GM12865 (cell line): ENCODE measurements at regions not wholly inside any gene's neighbourhood (a gene's known extent, or its start where the extent isn't known, plus 50 kb on each side); places are given as distances from the start of the nearest gene placed in this dataset.
"Not testable (repeated sequence)": the region's sequence is repeated elsewhere in the genome, so short reads cannot be mapped to it uniquely, and the experiment has no call there.

ENCODE experiments used
- DNase-seq: peaks from one replicate; pipeline ENCODE4 v3.0.0; 2010; ENCODE audit warnings: low read depth
- H3K4me3 ChIP-seq: 2 replicates; pipeline ENCODE4 v1.5.1; 2011; ENCODE audit warnings: mild to moderate bottlenecking, low read depth, low read length, control low read depth
- TF ChIP-seq, protein P1 (sequence below): IDR thresholded peaks from 2 replicates; pipeline ENCODE4 v1.5.1; 2011; ENCODE audit warnings: low read length, control low read depth, low read depth, inconsistent platforms; ENCODE audit not compliant: insufficient read depth; ENCODE audit errors: missing control alignments

DNA sequence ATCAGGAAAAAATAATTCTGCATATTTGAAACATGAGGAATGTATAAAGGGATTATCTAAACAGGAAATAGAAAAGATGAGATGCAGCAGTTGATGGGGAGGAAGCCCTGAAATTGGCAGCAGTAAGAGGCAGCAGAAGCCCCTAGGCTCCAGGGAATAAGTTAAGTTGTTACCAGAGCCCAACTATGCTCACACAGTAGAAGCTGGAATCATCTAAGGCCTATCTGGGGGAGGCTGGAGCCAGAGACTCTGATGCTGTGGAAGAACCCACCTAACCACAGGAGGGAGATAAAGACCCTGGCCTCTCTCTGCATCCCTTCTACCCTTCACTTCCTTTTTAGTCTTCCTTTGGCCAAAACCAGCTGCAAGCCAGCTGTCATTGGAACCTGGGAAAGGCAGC lies 519.7 kb downstream of the DIPK2A start:
- TF ChIP-seq, protein P1, sequence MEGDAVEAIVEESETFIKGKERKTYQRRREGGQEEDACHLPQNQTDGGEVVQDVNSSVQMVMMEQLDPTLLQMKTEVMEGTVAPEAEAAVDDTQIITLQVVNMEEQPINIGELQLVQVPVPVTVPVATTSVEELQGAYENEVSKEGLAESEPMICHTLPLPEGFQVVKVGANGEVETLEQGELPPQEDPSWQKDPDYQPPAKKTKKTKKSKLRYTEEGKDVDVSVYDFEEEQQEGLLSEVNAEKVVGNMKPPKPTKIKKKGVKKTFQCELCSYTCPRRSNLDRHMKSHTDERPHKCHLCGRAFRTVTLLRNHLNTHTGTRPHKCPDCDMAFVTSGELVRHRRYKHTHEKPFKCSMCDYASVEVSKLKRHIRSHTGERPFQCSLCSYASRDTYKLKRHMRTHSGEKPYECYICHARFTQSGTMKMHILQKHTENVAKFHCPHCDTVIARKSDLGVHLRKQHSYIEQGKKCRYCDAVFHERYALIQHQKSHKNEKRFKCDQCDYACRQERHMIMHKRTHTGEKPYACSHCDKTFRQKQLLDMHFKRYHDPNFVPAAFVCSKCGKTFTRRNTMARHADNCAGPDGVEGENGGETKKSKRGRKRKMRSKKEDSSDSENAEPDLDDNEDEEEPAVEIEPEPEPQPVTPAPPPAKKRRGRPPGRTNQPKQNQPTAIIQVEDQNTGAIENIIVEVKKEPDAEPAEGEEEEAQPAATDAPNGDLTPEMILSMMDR: no peak
- H3K4me3 ChIP-seq: no peak overlapping the region
- DNase-seq: no peak

DNA sequence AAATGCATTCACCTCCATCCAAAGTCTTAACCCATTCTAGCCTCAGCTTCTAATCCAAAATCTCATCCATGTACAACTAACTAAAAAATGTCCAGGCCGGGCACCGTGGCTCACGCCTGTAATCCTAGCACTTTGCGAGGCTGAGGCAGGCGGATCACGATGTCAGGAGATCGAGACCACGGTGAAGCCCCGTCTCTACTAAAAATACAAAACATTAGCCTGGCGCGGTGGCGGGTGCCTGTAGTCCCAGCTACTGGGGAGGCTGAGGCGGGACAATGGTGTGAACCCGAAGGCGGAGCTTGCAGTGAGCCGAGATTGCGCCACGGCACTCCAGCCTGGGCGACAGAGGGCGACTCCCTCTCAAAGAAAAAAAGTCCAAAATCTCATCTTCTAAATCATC lies 523.0 kb downstream of the DIPK2A start:
- H3K4me3 ChIP-seq, DNase-seq: not testable (repeated sequence)

DNA sequence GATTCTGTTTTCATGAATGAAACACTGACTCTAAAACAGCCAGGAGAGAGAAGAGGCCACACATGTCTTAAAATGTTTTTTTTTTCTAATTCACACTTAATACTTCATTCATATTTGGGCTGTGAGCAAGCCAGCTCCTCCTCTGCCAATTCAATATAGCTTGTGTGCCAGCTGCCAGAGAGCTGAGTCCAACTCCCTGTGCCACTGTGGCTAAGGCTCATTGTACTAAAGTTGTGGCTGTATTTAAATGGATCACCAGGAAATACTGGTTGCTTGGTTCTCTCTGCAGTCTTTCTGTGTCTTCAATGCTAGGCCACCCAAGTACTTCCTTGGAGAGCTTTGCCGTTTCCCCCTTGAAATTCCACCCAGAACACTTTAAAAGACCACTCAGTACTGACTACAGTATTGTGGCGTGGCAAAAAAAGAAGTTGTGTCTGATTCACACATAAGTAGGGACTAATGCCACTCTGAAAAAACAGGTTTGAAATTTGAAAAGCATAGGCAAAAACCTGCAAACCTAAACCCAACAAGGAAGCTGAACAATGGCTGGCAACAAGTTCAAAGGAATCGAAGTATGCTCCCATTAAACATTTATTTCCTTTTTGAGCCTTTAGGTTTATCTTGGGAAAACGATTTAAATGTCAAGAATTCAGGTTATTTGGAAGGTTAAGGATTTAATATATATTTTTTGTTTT lies 524.7 kb downstream of the DIPK2A start:
- no peak for DNase-seq
- TF ChIP-seq, protein P1: no peak
- H3K4me3 ChIP-seq: no peak overlapping the region

DNA sequence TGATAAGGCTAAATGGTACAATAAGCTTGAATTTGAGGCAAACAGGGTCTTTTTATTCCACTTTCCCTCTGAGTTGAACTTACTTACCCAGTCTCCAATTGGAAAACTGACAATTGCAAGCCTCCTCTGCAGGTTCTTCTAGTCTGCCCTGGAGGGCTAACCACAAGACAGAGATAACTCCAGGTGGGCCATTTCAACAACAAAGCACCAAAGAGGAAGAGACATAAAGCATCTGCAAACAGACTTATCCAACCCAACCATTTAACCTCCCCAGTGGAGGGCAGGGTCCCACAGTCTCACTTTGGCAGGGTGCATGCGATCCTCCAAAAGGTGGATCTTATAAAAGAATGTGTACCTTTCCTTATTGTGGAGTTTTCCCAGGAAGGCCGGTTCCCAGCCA lies 525.8 kb downstream of the DIPK2A start:
- TF ChIP-seq, protein P1: no peak
- H3K4me3 ChIP-seq: no peak overlapping the region
- no peak for DNase-seq

DNA sequence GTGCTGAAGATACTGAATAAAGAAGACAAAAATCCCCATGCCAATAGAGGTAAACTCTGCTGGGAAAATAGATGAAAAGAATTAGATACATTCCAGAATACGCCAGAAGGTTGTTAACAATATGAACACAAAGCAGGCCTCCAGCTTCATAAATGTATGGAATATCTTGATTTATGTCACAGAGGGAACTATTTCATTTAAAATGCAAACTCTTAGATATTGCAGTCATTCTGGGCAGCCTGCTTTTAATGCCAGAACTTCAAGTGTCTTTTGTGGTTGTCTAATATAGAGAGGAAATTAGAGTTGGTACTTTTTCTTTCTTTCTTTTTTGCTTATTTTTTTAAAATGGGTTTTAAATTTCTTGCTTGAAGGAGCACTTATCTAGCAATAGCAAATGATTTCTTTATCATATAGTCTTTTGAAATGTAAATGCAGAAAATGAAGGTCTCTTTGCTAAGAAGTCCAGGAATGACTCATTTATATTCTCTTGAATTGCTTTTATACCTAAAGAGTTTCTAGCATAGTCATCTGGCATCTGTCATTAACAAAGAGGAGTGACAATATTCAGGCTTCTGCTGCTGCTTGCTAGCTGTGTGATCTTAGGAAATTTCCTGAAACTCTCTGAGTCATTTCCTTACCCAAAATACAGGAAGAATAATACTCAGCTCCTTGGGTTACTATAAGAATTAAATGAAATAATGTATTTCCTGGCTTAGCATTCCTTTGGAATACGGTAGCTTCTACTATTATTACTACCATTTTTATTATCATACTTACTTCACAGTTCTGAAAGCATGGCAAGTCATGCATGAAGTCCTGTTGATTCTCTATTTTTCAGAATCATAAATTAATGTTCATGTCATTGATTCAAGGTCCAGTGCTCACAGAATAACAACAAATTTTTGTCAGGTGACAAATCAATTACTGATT lies 527.6 kb downstream of the DIPK2A start:
- DNase-seq: peak; percentile 13
- TF ChIP-seq, protein P1: no peak

DNA sequence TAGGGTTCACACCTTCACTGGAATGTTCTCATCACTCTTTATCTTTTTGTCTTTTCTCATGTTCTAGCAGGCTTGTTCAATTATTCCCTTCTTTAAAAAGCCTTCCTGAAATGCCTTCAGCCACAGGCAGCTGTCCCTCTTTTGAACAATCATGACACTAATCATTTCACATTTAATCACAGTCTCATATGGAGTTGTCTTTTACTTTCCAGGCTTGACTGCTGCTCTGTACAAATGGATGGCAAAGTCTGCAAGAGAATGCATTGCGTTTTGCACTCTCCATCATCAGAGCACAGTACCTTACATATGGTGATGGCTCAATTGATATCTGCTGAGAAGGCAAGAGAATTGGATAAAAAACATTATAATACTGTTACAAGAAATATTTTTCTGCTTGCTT lies 529.8 kb downstream of the DIPK2A start:
- H3K4me3 ChIP-seq: no peak overlapping the region
- TF ChIP-seq, protein P1: no peak
- DNase-seq: no peak

More for the DNA sequence above, 527.6 kb downstream of the DIPK2A start:
- H3K4me3 ChIP-seq: no peak overlapping the region

DNA sequence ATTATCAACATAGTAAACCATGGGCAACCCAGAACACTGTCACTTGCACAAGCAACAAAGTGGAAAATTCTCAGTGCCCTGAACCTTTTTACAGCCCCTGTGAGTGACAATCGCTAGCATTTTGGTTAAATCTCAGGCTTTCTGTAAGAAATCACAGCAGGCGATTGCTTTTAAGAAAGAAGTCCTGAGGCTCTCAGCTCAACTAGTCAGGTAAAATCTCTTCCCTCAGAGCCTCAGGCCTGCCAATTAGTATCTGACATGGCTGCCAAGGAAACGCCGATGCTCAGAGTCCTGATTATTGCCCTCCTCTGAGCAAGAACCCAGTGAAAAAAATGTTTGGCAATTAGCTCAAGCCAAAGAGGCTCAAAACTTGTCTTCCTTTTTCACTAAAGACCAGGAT lies 530.8 kb downstream of the DIPK2A start:
- no peak overlapping the region for H3K4me3 ChIP-seq
- TF ChIP-seq, protein P1: no peak
- no peak for DNase-seq

DNA sequence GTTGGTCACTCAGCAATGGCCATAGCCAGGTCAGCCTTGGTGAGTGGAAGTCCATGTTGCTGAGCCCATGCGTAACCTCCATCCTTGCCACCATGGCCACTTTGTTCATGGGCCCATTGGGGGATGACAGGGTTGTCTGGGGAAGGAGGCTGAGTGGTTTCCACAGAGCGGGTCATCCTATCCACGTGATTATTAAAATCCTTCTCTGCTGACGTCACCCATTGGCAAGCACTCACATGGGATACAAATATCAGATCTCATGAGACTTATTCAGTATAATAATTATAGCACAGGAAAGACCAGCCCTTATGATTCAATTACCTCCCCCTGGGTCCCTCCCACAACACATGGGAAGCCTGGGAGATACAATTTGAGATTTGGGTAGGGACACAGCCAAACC lies 534.8 kb downstream of the DIPK2A start:
- not testable (repeated sequence) for H3K4me3 ChIP-seq, DNase-seq
